Mucosa of rectum (tissue), 2 donors: ENCODE measurements at regions not wholly inside any gene's neighbourhood (a gene's known extent, or its start where the extent isn't known, plus 50 kb on each side); places are given as distances from the start of the nearest gene placed in this dataset.

Experiments
- H3K27ac ChIP-seq, 2 donors: one replicate each; pipeline ENCODE4 v1.7.0; 2013; ENCODE audit warnings: inconsistent platforms in 2 of 2, low read depth in 2 of 2, low read length in 2 of 2
- H3K27me3 ChIP-seq, 2 donors: one replicate each; pipeline ENCODE4 v1.7.0; 2013; ENCODE audit warnings: low read length in 2 of 2; ENCODE audit not compliant: control insufficient read depth in 2 of 2, insufficient read depth in 2 of 2
- H3K36me3 ChIP-seq, 2 donors: one replicate each; pipeline ENCODE4 v1.7.0; 2013; ENCODE audit warnings: low read length in 2 of 2; ENCODE audit not compliant: control insufficient read depth in 2 of 2, insufficient read depth in 2 of 2
- H3K4me1 ChIP-seq, 2 donors: one replicate each; pipeline ENCODE4 v1.7.0; 2013; ENCODE audit warnings: low read length in 2 of 2, mild to moderate bottlenecking in 1 of 2; ENCODE audit not compliant: control insufficient read depth in 2 of 2, insufficient read depth in 2 of 2
- H3K4me3 ChIP-seq, 2 donors: one replicate each; pipeline ENCODE4 v1.7.0; 2013; ENCODE audit warnings: low read length in 2 of 2
- H3K9ac ChIP-seq, 2 donors: one replicate each; pipeline ENCODE4 v1.7.0; 2013; ENCODE audit warnings: low read length in 2 of 2, low read depth in 1 of 2, mild to moderate bottlenecking in 1 of 2
- H3K9me3 ChIP-seq, 2 donors: one replicate each; pipeline ENCODE4 v1.7.0; 2013; ENCODE audit warnings: low read length in 2 of 2; ENCODE audit not compliant: control insufficient read depth in 2 of 2
- donor health status: healthy.
- donor health status: Normal muscosa, but diverticular disease.

DNA sequence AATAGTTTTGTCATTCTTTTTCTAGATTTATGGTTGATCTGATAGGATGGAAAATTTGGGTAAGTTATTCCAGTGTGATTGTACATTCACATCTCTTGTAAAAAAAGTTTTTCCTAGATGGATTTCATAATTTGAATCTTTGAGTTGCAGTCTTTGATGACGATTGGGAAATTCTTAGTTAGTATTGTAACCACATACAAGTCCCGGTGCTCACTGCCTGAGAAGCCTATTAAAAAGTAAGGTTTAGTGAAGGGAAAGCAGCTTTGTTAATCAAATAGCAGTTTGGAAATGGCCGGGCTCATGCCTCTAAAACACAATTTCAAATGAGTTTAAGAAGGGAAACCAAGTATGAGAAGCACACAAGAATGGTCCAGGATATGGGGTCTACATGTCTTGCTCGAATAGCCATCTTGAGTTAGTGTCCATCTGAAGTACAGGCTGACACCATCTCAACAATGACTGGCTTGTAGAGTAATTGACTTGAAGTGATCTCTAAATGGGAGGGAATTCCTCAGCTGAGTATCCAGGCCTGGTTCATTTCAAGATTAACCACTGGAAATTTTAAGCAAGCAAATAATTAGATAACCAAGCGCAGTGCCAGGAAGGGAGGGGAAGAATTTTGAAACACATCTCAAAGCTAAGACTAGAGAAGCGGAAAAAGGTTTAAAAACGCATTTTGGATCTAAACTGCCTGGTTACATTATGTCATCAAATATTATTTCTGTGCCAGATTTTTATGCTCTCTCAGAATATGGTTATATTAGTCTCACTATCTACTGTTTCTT, 1145.6 kb upstream of the MIR17HG start:
- Histone ChIP-seq H3K4me3 (no peak overlapping the region), H3K4me1 (no peaks in the 10 kb centered on the region), H3K9ac (no peak overlapping the region), H3K36me3 (no peaks in the 10 kb centered on the region), H3K27me3 (no peaks in the 10 kb centered on the region), H3K9me3 (no peaks in the 10 kb centered on the region), H3K27ac (no peak overlapping the region)

GRCh38 chr13:90205081-90205480, 1142.4 kb upstream of the MIR17HG start:
- Histone ChIP-seq H3K4me1 (no peaks in the 10 kb centered on the region), H3K9me3 (no peaks in the 10 kb centered on the region), H3K27me3 (no peaks in the 10 kb centered on the region), H3K9ac (no peak overlapping the region), H3K27ac (no peak overlapping the region), H3K36me3 (no peaks in the 10 kb centered on the region), H3K4me3 (no peak overlapping the region)

GRCh38 chr13:90205911-90206310, 1141.6 kb upstream of the MIR17HG start:
- H3K9ac ChIP-seq = no peak overlapping the region
- no peaks in the 10 kb centered on the region for H3K36me3 ChIP-seq
- no peak overlapping the region for H3K27ac ChIP-seq
- no peaks in the 10 kb centered on the region for H3K27me3 ChIP-seq
- H3K9me3 ChIP-seq = no peaks in the 10 kb centered on the region
- no peak overlapping the region for H3K4me3 ChIP-seq
- no peaks in the 10 kb centered on the region for H3K4me1 ChIP-seq

GRCh38 chr13:90217275-90217674, 1130.2 kb upstream of the MIR17HG start:
- no peak overlapping the region for H3K4me3 ChIP-seq
- H3K9me3 ChIP-seq = no peaks in the 10 kb centered on the region
- no peak overlapping the region for H3K27ac ChIP-seq
- H3K9ac ChIP-seq = no peak overlapping the region
- no peaks in the 10 kb centered on the region for H3K36me3 ChIP-seq
- H3K27me3 ChIP-seq = no peaks in the 10 kb centered on the region
- no peaks in the 10 kb centered on the region for H3K4me1 ChIP-seq

- H3K27ac ChIP-seq = no peak overlapping the region
- no peak overlapping the region for H3K9ac ChIP-seq
- H3K4me1 ChIP-seq = no peaks in the 10 kb centered on the region
- no peaks in the 10 kb centered on the region for H3K27me3 ChIP-seq
- no peak overlapping the region for H3K4me3 ChIP-seq
- H3K36me3 ChIP-seq = no peaks in the 10 kb centered on the region
- no peaks in the 10 kb centered on the region for H3K9me3 ChIP-seq
Observed at GRCh38 chr13:90222758-90223157, 1124.7 kb upstream of the MIR17HG start.

DNA sequence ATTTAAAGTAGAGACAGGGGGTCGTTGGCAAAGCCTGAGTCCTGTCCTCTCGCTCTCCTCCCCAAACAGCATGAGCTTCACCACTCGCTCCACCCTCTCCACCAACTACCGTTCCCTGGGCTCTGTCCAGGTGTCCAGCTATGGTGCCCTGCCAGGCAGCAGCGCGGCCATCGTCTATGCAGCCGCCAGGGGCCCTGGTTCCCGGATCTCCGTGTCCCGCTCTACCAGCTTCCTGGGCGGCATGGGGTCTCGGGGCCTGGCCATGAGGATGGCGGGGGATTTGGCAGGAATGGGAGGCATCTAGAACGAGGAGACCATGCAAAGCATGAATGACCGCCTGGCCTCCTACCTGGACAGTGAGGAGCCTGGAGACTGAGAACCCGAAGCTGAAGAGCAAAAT, 1117.2 kb upstream of the MIR17HG start:
- no peaks in the 10 kb centered on the region for H3K27me3 ChIP-seq
- no peak overlapping the region for H3K27ac ChIP-seq
- no peak overlapping the region for H3K4me3 ChIP-seq
- H3K36me3 ChIP-seq = no peaks in the 10 kb centered on the region
- no peaks in the 10 kb centered on the region for H3K9me3 ChIP-seq
- H3K4me1 ChIP-seq = no peaks in the 10 kb centered on the region
- H3K9ac ChIP-seq = no peak overlapping the region

DNA sequence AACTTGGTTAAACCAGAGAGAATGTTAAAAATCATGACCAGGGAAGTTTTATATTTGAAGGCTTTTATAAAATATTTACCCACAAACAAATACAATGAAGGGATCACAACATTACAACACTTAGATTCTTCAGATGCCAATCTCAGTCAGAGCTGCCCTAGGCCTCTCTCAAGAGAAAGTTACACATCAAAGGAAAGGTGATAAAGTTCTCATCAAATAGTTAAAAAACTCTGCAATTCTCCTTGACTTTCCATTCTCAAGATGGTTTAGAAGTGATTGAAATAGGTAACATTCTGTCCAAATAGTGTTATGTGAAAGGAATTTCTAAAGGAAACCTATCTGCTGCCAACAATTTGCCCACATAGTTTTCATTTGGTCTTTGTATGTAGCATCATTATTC, 1115.2 kb upstream of the MIR17HG start:
- H3K27ac ChIP-seq = no peak overlapping the region

DNA sequence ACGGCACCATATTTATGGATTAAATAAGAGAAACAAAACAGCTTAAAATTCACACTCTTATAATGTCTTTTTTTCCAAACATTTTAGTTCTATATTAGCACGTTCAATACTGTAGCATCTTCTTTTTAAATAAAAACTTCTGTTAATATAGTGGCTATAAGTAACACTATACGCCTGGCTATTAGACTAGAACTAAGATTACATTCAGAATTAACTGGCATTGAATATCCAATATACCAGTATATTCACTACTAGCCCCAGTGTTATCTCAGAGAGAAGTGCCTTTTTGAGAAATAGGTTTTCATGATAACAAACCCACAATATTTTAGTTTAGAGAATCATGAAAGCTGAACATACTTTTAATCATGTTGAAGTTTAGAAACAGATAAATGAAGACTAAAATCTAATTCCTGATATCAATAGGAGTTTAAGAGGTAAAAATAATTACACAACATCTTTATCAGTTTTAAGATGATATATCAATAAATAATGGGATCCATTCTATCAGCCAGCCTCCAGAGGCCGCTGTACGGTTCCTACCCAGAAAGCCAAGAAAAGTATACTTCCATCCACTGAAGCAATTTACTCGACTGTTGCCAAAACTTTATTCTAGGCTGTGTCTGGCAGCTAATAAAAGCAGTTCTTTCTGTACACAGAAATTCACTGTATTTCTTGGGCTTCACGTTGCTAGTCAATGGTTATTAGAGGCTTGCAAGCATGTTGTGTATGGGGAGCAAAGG, 1113.4 kb upstream of the MIR17HG start:
- no peaks in the 10 kb centered on the region for H3K27me3 ChIP-seq
- H3K36me3 ChIP-seq = no peaks in the 10 kb centered on the region
- no peaks in the 10 kb centered on the region for H3K9me3 ChIP-seq
- H3K4me3 ChIP-seq = no peak overlapping the region
- no peak overlapping the region for H3K9ac ChIP-seq
- no peak overlapping the region for H3K27ac ChIP-seq
- H3K4me1 ChIP-seq = no peaks in the 10 kb centered on the region

More for the DNA sequence above, 1115.2 kb upstream of the MIR17HG start:
- no peaks in the 10 kb centered on the region for H3K27me3 ChIP-seq
- no peak overlapping the region for H3K9ac ChIP-seq
- no peaks in the 10 kb centered on the region for H3K4me1 ChIP-seq
- H3K9me3 ChIP-seq = no peaks in the 10 kb centered on the region
- H3K36me3 ChIP-seq = no peaks in the 10 kb centered on the region
- H3K4me3 ChIP-seq = no peak overlapping the region

- H3K9ac ChIP-seq = no peak overlapping the region
- H3K9me3 ChIP-seq = no peaks in the 10 kb centered on the region
- no peak overlapping the region for H3K4me3 ChIP-seq
- H3K4me1 ChIP-seq = no peaks in the 10 kb centered on the region
- H3K36me3 ChIP-seq = no peaks in the 10 kb centered on the region
- no peak overlapping the region for H3K27ac ChIP-seq
- H3K27me3 ChIP-seq = no peaks in the 10 kb centered on the region
Observed at GRCh38 chr13:90237852-90238251, 1109.6 kb upstream of the MIR17HG start.

- Histone ChIP-seq H3K9me3 (no peaks in the 10 kb centered on the region), H3K4me1 (no peaks in the 10 kb centered on the region), H3K27ac (no peak overlapping the region), H3K9ac (no peak overlapping the region), H3K27me3 (no peaks in the 10 kb centered on the region), H3K4me3 (no peak overlapping the region), H3K36me3 (no peaks in the 10 kb centered on the region)
Observed at GRCh38 chr13:90238413-90238812, 1109.1 kb upstream of the MIR17HG start.
